Calu3 (cell line): ENCODE measurements at regions not wholly inside any gene's neighbourhood (a gene's known extent, or its start where the extent isn't known, plus 50 kb on each side); places are given as distances from the start of the nearest gene placed in this dataset.

Experiments
- BruUV-seq: library from RNA; stranded (reverse); fragments of 400-500 nt; replicated peaks from 2 replicates; lab custom pipeline; 2021; lab: Mats Ljungman, UMichigan
- CTCF ChIA-PET: fragments of 300-600 bp; sonication (Branson Sonifier 250); formaldehyde crosslinking; loops from one replicate; lab custom pipeline; 2022; ENCODE audit warnings: antibody characterized with exemption; lab: Charles Lee
- DNase-seq: peaks from one replicate; pipeline ENCODE4 v3.0.0; 2022
- H3K27ac Mint-ChIP-seq: one replicate; pipeline ENCODE4 v1.8.0; 2022; ENCODE audit warnings: mixed read lengths; ENCODE audit not compliant: unreplicated experiment
- H3K27me3 Mint-ChIP-seq: one replicate; pipeline ENCODE4 v1.8.0; 2022; ENCODE audit warnings: mixed read lengths; ENCODE audit not compliant: unreplicated experiment
- H3K36me3 Mint-ChIP-seq: one replicate; pipeline ENCODE4 v1.8.0; 2022; ENCODE audit warnings: mild to moderate bottlenecking, moderate library complexity, mixed read lengths; ENCODE audit not compliant: insufficient read depth, unreplicated experiment
- H3K4me1 Mint-ChIP-seq: one replicate; pipeline ENCODE4 v1.8.0; 2022; ENCODE audit warnings: mild to moderate bottlenecking, low read depth, mixed read lengths; ENCODE audit not compliant: unreplicated experiment
- H3K4me3 Mint-ChIP-seq: one replicate; pipeline ENCODE4 v1.8.0; 2022; ENCODE audit warnings: mild to moderate bottlenecking, low read depth, moderate library complexity, mixed read lengths; ENCODE audit not compliant: unreplicated experiment
- H3K9me3 Mint-ChIP-seq: one replicate; pipeline ENCODE4 v1.8.0; 2022; ENCODE audit warnings: low read depth, mixed read lengths; ENCODE audit not compliant: unreplicated experiment
- CTCF ChIP-seq: fragments of 200-600 bp; IDR thresholded peaks from one replicate; pipeline ENCODE4 v1.8.0; 2022; ENCODE audit warnings: antibody characterized with exemption; ENCODE audit not compliant: unreplicated experiment
- intact Hi-C: fragments of 100-400 bp; cut with micrococcal nuclease; formaldehyde crosslinking; loops from one replicate; pipeline ENCODE4 v1.10.0; 2022; ENCODE audit not compliant: unreplicated experiment

- CTCF ChIA-PET: no interaction called here
- no peak overlapping the region for H3K27ac Mint-ChIP-seq
- no peak overlapping the region for H3K4me3 Mint-ChIP-seq
- intact Hi-C loops: no loop called here
- no peaks in the 10 kb centered on the region for H3K9me3 Mint-ChIP-seq
- H3K27me3 Mint-ChIP-seq: peaks cover 8% of the 10 kb centered on the region
- H3K36me3 Mint-ChIP-seq: no peaks in the 10 kb centered on the region
- no TSS peak for BruUV-seq
- DNase-seq: no peak
- H3K4me1 Mint-ChIP-seq: no peaks in the 10 kb centered on the region
- TF ChIP-seq CTCF: no peak
Observed at GRCh38 chr14:58815794-58816193, 178.0 kb downstream of the DACT1 start.

GRCh38 chr14:58816416-58817115, 178.8 kb downstream of the DACT1 start:
- H3K4me1 Mint-ChIP-seq: no peaks in the 10 kb centered on the region
- intact Hi-C loops: no loop called here
- H3K27ac Mint-ChIP-seq: no peak overlapping the region

GRCh38 chr14:58817846-58818245, 180.1 kb downstream of the DACT1 start:
- H3K27me3 Mint-ChIP-seq: no peaks in the 10 kb centered on the region
- peaks cover 3% of the 10 kb centered on the region for H3K9me3 Mint-ChIP-seq
- CTCF ChIA-PET: no interaction called here
- intact Hi-C loops: no loop called here
- no peaks in the 10 kb centered on the region for H3K4me1 Mint-ChIP-seq
- H3K27ac Mint-ChIP-seq: no peak overlapping the region
- no peaks in the 10 kb centered on the region for H3K36me3 Mint-ChIP-seq
- no peak overlapping the region for H3K4me3 Mint-ChIP-seq
- TF ChIP-seq CTCF: no peak
- BruUV-seq: no TSS peak
- no peak for DNase-seq

More at GRCh38 chr14:58816416-58817115, 178.8 kb downstream of the DACT1 start:
- no peak for TF ChIP-seq CTCF
- CTCF ChIA-PET: interaction anchor here (0.6 kb wide), 1 partner anchor 116 kb away, joined by 5 read pairs; no protein-coding TSS in a partner anchor
- no peaks in the 10 kb centered on the region for H3K36me3 Mint-ChIP-seq
- H3K9me3 Mint-ChIP-seq: peaks cover 3% of the 10 kb centered on the region
- BruUV-seq: no TSS peak
- DNase-seq: no peak
- no peak overlapping the region for H3K4me3 Mint-ChIP-seq
- peaks cover 6% of the 10 kb centered on the region for H3K27me3 Mint-ChIP-seq

GRCh38 chr14:58820032-58820431, 182.3 kb downstream of the DACT1 start:
- peaks cover 3% of the 10 kb centered on the region for H3K9me3 Mint-ChIP-seq
- no peaks in the 10 kb centered on the region for H3K36me3 Mint-ChIP-seq
- no peak overlapping the region for H3K4me3 Mint-ChIP-seq
- CTCF ChIA-PET: no interaction called here
- H3K4me1 Mint-ChIP-seq: no peaks in the 10 kb centered on the region
- no peak for DNase-seq
- BruUV-seq: no TSS peak
- H3K27me3 Mint-ChIP-seq: no peaks in the 10 kb centered on the region
- no peak overlapping the region for H3K27ac Mint-ChIP-seq
- intact Hi-C loops: loop anchor here (2.0 kb wide), 1 partner anchor 179 kb away; no protein-coding TSS in a partner anchor
- no peak for TF ChIP-seq CTCF
